ENCODE measurements at regions not wholly inside any gene's neighbourhood (a gene's known extent, or its start where the extent isn't known, plus 50 kb on each side); places are given as distances from the start of the nearest gene placed in this dataset.

DNA sequence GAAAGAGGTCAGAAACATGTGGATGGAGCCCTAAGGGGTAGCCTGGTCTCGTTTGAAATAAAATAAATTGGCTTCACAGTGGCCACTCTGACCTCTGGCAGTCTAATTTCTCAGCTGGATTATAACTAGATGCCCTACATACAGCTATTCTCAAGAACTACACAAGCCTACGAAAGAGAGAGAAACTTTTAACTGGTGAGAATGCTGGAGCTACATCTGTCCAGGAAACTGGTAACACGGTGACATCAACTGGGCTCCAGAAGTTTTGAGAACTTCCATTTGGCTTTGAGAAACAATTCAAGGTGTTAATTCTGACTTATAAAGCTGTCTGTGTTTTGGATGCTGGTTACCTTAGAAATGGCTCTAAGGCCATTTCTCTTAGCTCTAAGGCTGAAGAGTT, 187.3 kb upstream of the TENT5A start:
- no peak overlapping the region for H3K4me3 ChIP-seq (replicated peaks; ENCODE audit: low read depth, low read length)
- no peak for DNase-seq (ENCODE audit: low read depth)
- TF ChIP-seq, protein P1, sequence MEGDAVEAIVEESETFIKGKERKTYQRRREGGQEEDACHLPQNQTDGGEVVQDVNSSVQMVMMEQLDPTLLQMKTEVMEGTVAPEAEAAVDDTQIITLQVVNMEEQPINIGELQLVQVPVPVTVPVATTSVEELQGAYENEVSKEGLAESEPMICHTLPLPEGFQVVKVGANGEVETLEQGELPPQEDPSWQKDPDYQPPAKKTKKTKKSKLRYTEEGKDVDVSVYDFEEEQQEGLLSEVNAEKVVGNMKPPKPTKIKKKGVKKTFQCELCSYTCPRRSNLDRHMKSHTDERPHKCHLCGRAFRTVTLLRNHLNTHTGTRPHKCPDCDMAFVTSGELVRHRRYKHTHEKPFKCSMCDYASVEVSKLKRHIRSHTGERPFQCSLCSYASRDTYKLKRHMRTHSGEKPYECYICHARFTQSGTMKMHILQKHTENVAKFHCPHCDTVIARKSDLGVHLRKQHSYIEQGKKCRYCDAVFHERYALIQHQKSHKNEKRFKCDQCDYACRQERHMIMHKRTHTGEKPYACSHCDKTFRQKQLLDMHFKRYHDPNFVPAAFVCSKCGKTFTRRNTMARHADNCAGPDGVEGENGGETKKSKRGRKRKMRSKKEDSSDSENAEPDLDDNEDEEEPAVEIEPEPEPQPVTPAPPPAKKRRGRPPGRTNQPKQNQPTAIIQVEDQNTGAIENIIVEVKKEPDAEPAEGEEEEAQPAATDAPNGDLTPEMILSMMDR (IDR thresholded peaks at IDR 0.05; ENCODE audit: low read length, missing control alignments) = no peak

DNA sequence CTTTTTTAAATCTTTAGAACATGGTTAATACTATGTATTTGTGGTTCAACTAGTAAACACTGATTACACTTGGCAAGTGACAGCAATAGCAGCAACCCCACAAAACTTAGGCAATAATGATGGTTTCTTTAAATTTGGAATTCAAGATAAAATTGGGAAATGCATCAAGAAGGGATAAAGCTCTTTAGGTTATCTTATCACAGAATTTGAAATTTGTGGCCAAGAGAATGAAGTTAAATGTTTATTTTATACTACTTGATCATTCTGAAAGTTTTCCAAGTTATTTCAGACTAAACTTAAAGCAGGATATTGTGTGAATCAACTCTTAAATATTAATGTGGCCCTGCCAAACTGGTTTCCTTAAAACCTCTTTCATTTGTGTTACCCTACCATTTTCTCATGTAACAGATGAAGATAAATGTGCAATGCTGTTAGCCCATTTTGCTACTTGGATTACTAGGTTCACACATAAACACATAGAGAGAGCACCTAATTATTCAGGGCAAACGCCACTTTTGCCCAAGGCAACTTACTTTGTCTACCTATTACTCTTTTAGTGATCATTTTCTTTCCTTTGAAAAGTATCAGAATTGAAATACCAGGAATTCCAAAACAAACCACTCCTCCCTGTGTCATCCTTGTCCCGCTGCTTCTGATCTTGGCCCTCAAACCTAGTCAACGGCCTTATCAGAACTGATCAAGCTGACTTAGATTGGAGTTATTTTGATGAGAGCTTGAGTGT, 186.7 kb upstream of the TENT5A start:
- TF ChIP-seq, protein P1 (IDR thresholded peaks at IDR 0.05; ENCODE audit: low read length, missing control alignments) = no peak
- DNase-seq (ENCODE audit: low read depth) = peak; percentile 69
- H3K4me3 ChIP-seq (replicated peaks; ENCODE audit: low read depth, low read length) = no peak overlapping the region

DNA sequence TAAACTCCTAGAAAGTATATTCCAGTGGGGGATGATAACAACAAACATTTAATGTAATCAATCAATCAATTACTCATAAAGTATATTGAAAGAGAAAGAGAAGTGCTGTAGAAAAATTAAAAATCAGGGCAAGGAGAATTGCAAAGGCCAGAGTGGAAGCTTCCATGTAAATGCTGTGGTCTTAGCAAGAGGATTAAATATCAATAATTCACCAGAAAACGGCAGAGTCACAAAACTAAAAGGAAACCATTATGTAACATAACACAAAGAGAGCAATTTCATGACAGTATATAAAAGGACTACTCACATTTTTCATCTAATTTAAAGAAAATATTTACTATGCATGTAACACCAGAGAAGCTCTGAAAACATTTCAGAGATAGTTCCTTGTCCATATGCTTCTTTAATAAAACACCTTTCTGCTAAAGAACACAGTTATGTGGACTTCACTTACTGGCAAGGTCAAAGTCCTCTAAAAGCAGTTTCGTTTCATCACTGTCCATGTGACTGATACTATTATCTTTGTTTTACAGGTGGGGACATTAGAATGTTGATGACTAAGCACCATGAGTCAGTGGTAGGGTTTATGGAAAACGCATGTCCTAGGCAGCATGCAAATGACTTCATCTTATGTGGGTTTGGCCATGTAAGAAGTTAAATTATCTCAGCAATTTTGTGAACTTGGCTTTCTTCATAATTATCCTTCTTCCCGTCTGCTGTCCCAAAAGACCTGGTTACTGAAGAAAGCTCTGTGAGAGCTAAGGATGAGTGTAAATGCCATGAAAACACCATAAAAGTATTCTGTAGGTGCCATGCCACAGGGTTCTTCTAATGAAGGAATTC, 185.8 kb upstream of the TENT5A start:
- TF ChIP-seq, protein P1 (IDR thresholded peaks at IDR 0.05; ENCODE audit: low read length, missing control alignments) = no peak
- H3K4me3 ChIP-seq (replicated peaks; ENCODE audit: low read depth, low read length) = no peak overlapping the region
- DNase-seq (ENCODE audit: low read depth) = peak; percentile 90

DNA sequence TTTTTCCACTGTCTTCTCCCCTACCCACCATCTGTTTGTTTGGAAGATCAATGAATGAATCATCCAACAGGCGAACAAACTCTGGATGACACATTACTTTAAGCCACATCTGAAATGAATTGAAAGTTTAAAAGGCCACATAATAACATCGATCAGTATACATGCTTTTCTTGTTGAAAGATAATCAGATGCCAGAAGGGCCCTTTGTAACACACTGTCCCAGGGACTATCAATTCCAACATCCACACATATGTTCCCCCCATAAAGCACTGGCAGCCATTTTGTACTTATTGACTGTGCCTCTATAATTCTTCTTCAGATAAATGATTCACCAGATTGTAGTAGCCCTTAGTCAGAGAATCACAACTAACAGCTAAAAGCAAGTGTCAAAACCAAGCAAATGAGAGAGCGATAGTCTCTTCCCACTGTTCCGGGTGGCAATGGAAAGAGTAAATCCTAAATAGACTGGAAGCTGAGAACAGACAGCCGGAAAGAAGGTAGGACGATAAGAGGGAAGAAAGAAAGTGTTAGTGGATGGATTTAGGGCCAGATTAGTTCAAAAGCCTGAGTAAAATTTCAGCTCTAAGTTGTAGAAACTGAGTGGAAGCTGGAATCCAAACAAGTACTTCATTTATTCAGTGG, 184.9 kb upstream of the TENT5A start:
- TF ChIP-seq, protein P1 (IDR thresholded peaks at IDR 0.05; ENCODE audit: low read length, missing control alignments) = no peak
- no peak for DNase-seq (ENCODE audit: low read depth)

DNA sequence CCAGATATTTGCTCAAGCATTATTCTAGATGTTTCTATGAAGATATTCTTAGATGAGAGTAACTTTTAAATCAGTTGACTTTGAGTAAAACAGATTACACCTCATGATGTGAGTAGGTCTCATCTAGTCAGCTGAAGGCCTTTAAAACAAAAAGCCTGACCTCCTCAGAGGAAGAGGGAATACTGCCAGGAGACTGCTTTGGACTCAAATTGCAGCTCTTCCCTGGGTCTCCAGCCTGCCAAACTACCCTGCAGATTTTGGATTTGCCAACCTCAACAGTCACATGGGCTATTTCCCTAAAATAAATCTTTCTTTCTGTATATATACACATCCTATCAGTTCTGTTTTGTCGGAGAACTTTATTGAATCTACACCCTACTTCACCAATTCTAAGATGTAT, 182.5 kb upstream of the TENT5A start:
- H3K4me3 ChIP-seq (replicated peaks; ENCODE audit: low read depth, low read length) = no peak overlapping the region
- TF ChIP-seq, protein P1 (IDR thresholded peaks at IDR 0.05; ENCODE audit: low read length, missing control alignments) = no peak
- DNase-seq (ENCODE audit: low read depth) = no peak

More for the DNA sequence above, 184.9 kb upstream of the TENT5A start:
- H3K4me3 ChIP-seq (replicated peaks; ENCODE audit: low read depth, low read length) = no peak overlapping the region

DNA sequence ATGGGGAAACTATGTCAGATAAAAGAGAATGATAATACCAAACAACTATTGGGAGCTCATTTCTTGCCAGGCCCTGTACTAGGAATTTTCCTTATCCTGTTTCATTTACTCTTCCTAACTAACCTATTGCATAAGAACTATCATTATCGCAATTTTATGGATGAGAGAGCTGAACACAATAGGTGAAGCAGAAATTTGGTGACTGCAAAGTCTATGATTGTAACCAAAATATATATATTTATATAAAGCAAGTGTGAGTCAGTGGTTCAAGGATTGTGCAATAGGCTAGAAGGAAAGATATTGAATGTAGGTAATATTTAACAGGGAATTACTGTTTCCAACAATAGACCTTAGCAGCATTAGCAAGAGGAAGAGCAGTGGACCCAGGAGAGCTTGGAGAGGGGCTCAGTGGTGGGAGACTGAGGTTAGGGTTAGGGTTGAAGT, 181.1 kb upstream of the TENT5A start:
- peak; percentile 29 for DNase-seq (ENCODE audit: low read depth)
- TF ChIP-seq, protein P1 (IDR thresholded peaks at IDR 0.05; ENCODE audit: low read length, missing control alignments) = no peak

More for the DNA sequence above, 181.1 kb upstream of the TENT5A start:
- no peak overlapping the region for H3K4me3 ChIP-seq (replicated peaks; ENCODE audit: low read depth, low read length)
